ENCODE measurements at regions not wholly inside any gene's neighbourhood (a gene's known extent, or its start where the extent isn't known, plus 50 kb on each side); places are given as distances from the start of the nearest gene placed in this dataset.
"Not testable (repeated sequence)": the region's sequence is repeated elsewhere in the genome, so short reads cannot be mapped to it uniquely, and the experiment has no call there.

- DNase-seq, result not testable (repeated sequence)
Measured at GRCh38 chrX:137884813-137885212, 318.9 kb downstream of the ZIC3 start.

GRCh38 chrX:137891431-137891830 is 325.5 kb downstream of the ZIC3 start:
- DNase-seq, result no peak

GRCh38 chrX:137896123-137896522 is 330.2 kb downstream of the ZIC3 start:
- no peak for DNase-seq

- no peak for DNase-seq
Measured at GRCh38 chrX:137915466-137915865, 349.5 kb downstream of the ZIC3 start.

GRCh38 chrX:137916090-137916746 is 350.3 kb downstream of the ZIC3 start:
- no peak for DNase-seq

- DNase-seq, result no peak
Measured at GRCh38 chrX:137926090-137926489, 360.2 kb downstream of the ZIC3 start.

- DNase-seq, result no peak
Measured at GRCh38 chrX:137929951-137930350, 364.0 kb downstream of the ZIC3 start.

- DNase-seq, result no peak
Measured at GRCh38 chrX:137930533-137930932, 364.6 kb downstream of the ZIC3 start.

GRCh38 chrX:137934214-137934613 is 368.3 kb downstream of the ZIC3 start:
- DNase-seq, result not testable (repeated sequence)

GRCh38 chrX:137934887-137935286 is 369.0 kb downstream of the ZIC3 start:
- not testable (repeated sequence) for DNase-seq

GRCh38 chrX:137945470-137945869 is 379.5 kb downstream of the ZIC3 start:
- no peak for DNase-seq

- no peak for DNase-seq
Measured at GRCh38 chrX:137969191-137969590, 403.3 kb downstream of the ZIC3 start.

GRCh38 chrX:137982472-137983172 is 416.7 kb downstream of the ZIC3 start:
- no peak for DNase-seq

GRCh38 chrX:137988470-137988869 is 422.5 kb downstream of the ZIC3 start:
- no peak for DNase-seq

- no peak for DNase-seq
Measured at GRCh38 chrX:137998619-137999018, 432.7 kb downstream of the ZIC3 start.

GRCh38 chrX:137999071-137999470 is 433.1 kb downstream of the ZIC3 start:
- DNase-seq, result no peak

- no peak for DNase-seq
Measured at GRCh38 chrX:137999552-137999951, 433.6 kb downstream of the ZIC3 start.

- no peak for DNase-seq
Measured at GRCh38 chrX:138001226-138001625, 435.3 kb downstream of the ZIC3 start.

- DNase-seq, result no peak
Measured at GRCh38 chrX:138006180-138006579, 440.3 kb downstream of the ZIC3 start.

- DNase-seq, result no peak
Measured at GRCh38 chrX:138008281-138008680, 442.4 kb downstream of the ZIC3 start.

GRCh38 chrX:138011468-138011867 is 445.5 kb downstream of the ZIC3 start:
- no peak for DNase-seq

GRCh38 chrX:138014577-138014976 is 448.6 kb downstream of the ZIC3 start:
- DNase-seq, result no peak

- DNase-seq, result no peak
Measured at GRCh38 chrX:138018145-138018799, 452.3 kb downstream of the ZIC3 start.

GRCh38 chrX:138020941-138021340 is 455.0 kb downstream of the ZIC3 start:
- no peak for DNase-seq

All from CD4-positive, alpha-beta T cell treated with Interleukin-10 for 1 hour (primary cell).